CD4-positive, alpha-beta T cell treated with Interleukin-10 for 1 hour (primary cell): ENCODE measurements at regions not wholly inside any gene's neighbourhood (a gene's known extent, or its start where the extent isn't known, plus 50 kb on each side); places are given as distances from the start of the nearest gene placed in this dataset.

ENCODE experiments used
- DNase-seq: peaks from one replicate; pipeline ENCODE4 v3.0.0-alpha.2; 2020

- no peak for DNase-seq
These were observed 129.0 kb downstream of the TAF11L14 start for GRCh38 chr5:17763301-17763700.

- DNase-seq: no peak
These were observed 131.8 kb downstream of the TAF11L14 start for GRCh38 chr5:17766031-17766430.

GRCh38 chr5:17769277-17769676 is 135.0 kb downstream of the TAF11L14 start:
- no peak for DNase-seq

GRCh38 chr5:17772232-17772631 is 138.0 kb downstream of the TAF11L14 start:
- DNase-seq: no peak

- no peak for DNase-seq
These were observed 151.5 kb downstream of the TAF11L14 start for GRCh38 chr5:17785774-17786173.

GRCh38 chr5:17788351-17788750 is 154.1 kb downstream of the TAF11L14 start:
- DNase-seq: no peak

GRCh38 chr5:17794201-17794600 is 159.9 kb downstream of the TAF11L14 start:
- DNase-seq: no peak

- no peak for DNase-seq
These were observed 160.6 kb downstream of the TAF11L14 start for GRCh38 chr5:17794815-17795214.

- DNase-seq: no peak
These were observed 161.9 kb downstream of the TAF11L14 start for GRCh38 chr5:17796142-17796541.

- no peak for DNase-seq
These were observed 162.6 kb downstream of the TAF11L14 start for GRCh38 chr5:17796757-17797396.

GRCh38 chr5:17799521-17799920 is 165.3 kb downstream of the TAF11L14 start:
- no peak for DNase-seq

GRCh38 chr5:17801595-17801994 is 167.3 kb downstream of the TAF11L14 start:
- DNase-seq: no peak

- no peak for DNase-seq
These were observed 168.0 kb downstream of the TAF11L14 start for GRCh38 chr5:17802256-17802655.

- DNase-seq: no peak
These were observed 169.7 kb downstream of the TAF11L14 start for GRCh38 chr5:17803971-17804370.

- no peak for DNase-seq
These were observed 171.1 kb downstream of the TAF11L14 start for GRCh38 chr5:17805227-17805825.

GRCh38 chr5:17806818-17807468 is 172.7 kb downstream of the TAF11L14 start:
- DNase-seq: no peak

- DNase-seq: no peak
These were observed 174.3 kb downstream of the TAF11L14 start for GRCh38 chr5:17808566-17808965.

GRCh38 chr5:17810734-17811133 is 176.5 kb downstream of the TAF11L14 start:
- DNase-seq: no peak

GRCh38 chr5:17813214-17813613 is 179.0 kb downstream of the TAF11L14 start:
- no peak for DNase-seq

GRCh38 chr5:17816505-17816904 is 182.2 kb downstream of the TAF11L14 start:
- DNase-seq: no peak

GRCh38 chr5:17816944-17817343 is 182.7 kb downstream of the TAF11L14 start:
- DNase-seq: no peak

GRCh38 chr5:17817990-17818389 is 183.7 kb downstream of the TAF11L14 start:
- DNase-seq: no peak

GRCh38 chr5:17819783-17820182 is 185.5 kb downstream of the TAF11L14 start:
- DNase-seq: no peak

- no peak for DNase-seq
These were observed 194.4 kb downstream of the TAF11L14 start for GRCh38 chr5:17828681-17829080.
